Activated naive CD4-positive, alpha-beta T cell treated with anti-CD3 and anti-CD28 coated beads, Interleukin-2, amount 50 U/mL, for 72 hours (primary cell): ENCODE measurements at regions not wholly inside any gene's neighbourhood (a gene's known extent, or its start where the extent isn't known, plus 50 kb on each side); places are given as distances from the start of the nearest gene placed in this dataset.

ENCODE experiments used
- ATAC-seq, 2 donors: fragments of 150-1000 bp; cut with Tn5 transposase; 2 replicates each; pipeline ENCODE4 v1.10.0; 2021; ENCODE audit warnings: mild to moderate bottlenecking in 2 of 2, moderate library complexity in 2 of 2
- DNase-seq, 2 donors: peaks; one replicate each; pipeline ENCODE4 v3.0.0; 2021 to 2022; ENCODE audit warnings: low spot score in 2 of 2
- H3K27ac Mint-ChIP-seq, 2 donors: one replicate each; pipeline ENCODE4 v1.8.0; 2022; ENCODE audit warnings: mild to moderate bottlenecking in 2 of 2, mixed read lengths in 2 of 2
- H3K36me3 Mint-ChIP-seq, 2 donors: one replicate each; pipeline ENCODE4 v1.8.0; 2022; ENCODE audit warnings: mixed read lengths in 2 of 2
- H3K9me3 Mint-ChIP-seq, 2 donors: one replicate each; pipeline ENCODE4 v1.8.0; 2022; ENCODE audit warnings: mixed read lengths in 2 of 2

DNA sequence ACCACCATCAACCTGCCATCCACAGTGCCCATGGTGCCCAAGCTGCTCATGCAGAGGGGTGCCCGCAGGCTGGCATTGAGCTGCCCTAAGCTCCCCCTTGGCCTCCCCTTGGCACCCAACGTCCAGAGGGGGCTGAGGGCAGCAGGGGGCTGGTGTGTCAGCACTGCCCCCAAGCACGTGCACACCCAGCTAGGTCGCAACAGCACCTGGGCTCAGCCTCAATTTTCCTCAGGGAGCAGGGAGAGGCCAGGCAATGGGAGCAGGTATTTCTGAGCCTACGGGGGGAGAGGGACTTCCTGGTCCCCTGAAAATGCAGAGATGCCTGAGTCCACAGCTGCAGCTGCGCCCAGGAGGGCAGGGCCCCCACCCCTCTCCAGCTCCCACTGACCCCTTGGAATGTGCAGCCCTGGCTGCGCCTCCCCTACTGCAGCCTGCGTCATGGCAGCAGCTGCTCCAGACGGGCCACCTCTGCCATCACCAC, 204.2 kb downstream of the ANKRD60 start:
- no peak for DNase-seq
- ATAC-seq, result no peak
- no peak overlapping the region for H3K27ac Mint-ChIP-seq
- no peaks in the 10 kb centered on the region for H3K9me3 Mint-ChIP-seq
- no peaks in the 10 kb centered on the region for H3K36me3 Mint-ChIP-seq

DNA sequence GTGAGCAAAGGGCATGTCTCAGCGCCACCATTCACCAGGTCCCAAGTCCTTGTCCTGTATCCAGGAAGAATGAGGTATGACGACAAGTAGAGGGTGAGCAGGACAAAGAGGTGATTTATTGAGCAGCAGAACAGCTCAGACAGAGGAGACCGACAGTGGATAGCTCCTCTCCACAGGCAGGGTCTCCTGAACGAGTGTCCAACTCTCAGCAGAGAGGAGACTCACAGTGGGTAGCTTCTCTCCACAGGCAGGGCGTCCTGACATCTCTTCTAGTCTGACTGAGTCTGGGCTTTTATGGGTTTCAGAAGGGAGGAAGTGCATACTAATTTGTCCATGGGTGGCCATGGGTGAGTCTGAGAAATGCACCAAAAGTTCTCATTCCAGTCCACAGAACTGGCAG, 204.7 kb downstream of the ANKRD60 start:
- ATAC-seq, result no peak
- no peaks in the 10 kb centered on the region for H3K9me3 Mint-ChIP-seq
- no peak overlapping the region for H3K27ac Mint-ChIP-seq

DNA sequence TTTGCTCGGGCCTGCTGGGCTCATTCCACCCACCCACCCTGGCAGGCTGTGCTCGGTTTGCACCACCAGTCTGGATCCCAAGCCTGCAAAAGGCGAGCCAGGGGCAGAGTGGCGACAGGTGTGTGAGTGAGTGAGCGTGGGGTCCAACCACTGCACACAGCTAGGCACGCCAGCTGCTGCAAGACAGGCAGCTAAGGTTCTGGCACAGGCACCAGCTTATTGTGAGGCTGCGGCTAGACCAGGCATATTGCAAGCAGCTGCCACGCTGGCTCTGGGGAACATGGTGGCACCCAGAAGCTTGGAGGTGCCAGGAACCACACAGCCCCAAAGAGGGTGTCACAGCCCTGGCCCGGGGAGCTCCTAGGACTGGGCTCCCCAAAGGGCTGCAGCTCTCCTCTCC, 205.1 kb downstream of the ANKRD60 start:
- ATAC-seq (no peak), DNase-seq (no peak)

More for the DNA sequence above, 204.7 kb downstream of the ANKRD60 start:
- no peak for DNase-seq
- no peaks in the 10 kb centered on the region for H3K36me3 Mint-ChIP-seq

DNA sequence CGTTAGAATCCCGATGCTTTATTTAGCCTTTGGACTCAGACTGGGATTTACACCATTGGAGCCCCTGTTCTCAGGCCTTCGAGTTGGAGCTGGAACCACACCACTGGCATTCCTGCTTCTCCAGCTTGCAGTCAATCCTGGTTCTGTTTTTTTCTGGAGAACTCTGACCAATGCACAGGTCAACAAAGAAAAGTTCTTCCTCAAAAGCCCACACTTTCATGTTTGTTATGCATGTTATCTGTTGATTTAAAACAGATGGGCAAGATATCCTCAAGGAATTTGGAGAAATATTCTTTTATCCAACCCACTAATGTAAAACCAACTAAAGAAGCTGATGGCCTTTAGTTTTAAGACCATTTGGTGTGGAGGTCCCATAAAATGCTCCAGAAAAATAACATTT, 205.7 kb downstream of the ANKRD60 start:
- no peak overlapping the region for H3K27ac Mint-ChIP-seq

More for the DNA sequence above, 205.1 kb downstream of the ANKRD60 start:
- Mint-ChIP-seq H3K9me3 (no peaks in the 10 kb centered on the region), H3K36me3 (no peaks in the 10 kb centered on the region), H3K27ac (no peak overlapping the region)

DNA sequence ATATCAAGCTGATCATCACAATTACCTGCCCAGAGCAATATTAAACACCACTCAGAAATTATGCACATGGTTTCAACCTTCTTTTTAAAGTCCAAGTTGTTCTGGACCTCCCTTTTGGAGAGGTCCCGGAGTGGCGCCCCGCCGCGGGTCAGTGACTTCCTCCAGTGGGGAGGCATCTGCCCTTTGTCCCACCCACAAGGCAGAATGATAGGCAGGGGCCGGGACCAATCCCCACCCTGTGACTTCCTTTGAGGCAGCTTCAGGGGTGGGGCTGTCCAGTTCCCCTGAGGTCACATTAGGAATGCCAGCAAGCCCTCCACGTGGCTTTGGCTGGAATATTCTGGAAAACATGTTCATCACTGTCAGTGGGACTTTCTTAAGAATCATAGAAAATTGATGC, 207.0 kb downstream of the ANKRD60 start:
- H3K36me3 Mint-ChIP-seq, result no peaks in the 10 kb centered on the region
- H3K9me3 Mint-ChIP-seq, result no peaks in the 10 kb centered on the region
- H3K27ac Mint-ChIP-seq, result no peak overlapping the region
- no peak for DNase-seq
- ATAC-seq, result no peak

More for the DNA sequence above, 205.7 kb downstream of the ANKRD60 start:
- no peak for DNase-seq
- Mint-ChIP-seq H3K36me3 (no peaks in the 10 kb centered on the region), H3K9me3 (no peaks in the 10 kb centered on the region)
- no peak for ATAC-seq

DNA sequence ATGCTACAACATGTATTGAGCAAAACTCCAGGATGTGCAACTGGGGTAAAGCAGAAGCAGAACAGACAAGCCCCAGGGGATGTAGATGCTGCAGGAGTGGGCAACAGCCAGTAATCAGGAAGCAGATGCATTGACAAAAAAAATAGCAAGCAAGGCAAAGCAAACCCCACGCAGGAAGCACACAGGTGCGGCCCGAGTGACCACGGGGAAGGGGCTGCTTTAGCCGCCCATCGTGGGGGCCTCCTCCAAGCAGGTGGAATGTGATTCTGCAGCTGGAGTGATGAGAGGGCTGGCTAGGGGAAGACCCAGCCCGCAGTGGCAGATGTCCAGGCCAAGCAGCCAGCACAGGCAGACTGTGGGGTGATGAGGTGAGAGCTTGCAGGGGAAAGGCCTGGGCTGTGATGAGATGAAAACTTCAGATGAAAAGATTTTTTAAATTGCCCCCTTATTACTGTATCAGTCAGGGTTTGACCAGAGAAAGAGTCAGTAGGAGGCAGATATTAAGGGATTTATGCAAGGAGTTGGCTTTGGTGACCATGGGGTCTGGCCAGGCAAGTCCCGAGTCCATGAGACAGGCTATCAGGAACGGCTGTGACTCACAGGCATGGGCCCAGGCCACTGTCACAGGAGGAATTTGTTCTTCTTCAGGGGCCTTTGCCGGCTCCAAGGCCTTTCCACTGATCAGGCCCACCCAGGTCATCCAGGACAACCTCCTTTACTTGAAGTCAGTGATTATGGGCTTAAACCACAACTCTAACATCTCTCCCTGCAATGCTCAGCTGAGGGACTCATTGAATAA, 207.6 kb downstream of the ANKRD60 start:
- Mint-ChIP-seq H3K27ac (no peak overlapping the region), H3K36me3 (no peaks in the 10 kb centered on the region), H3K9me3 (no peaks in the 10 kb centered on the region)
- no peak for DNase-seq
- no peak for ATAC-seq

DNA sequence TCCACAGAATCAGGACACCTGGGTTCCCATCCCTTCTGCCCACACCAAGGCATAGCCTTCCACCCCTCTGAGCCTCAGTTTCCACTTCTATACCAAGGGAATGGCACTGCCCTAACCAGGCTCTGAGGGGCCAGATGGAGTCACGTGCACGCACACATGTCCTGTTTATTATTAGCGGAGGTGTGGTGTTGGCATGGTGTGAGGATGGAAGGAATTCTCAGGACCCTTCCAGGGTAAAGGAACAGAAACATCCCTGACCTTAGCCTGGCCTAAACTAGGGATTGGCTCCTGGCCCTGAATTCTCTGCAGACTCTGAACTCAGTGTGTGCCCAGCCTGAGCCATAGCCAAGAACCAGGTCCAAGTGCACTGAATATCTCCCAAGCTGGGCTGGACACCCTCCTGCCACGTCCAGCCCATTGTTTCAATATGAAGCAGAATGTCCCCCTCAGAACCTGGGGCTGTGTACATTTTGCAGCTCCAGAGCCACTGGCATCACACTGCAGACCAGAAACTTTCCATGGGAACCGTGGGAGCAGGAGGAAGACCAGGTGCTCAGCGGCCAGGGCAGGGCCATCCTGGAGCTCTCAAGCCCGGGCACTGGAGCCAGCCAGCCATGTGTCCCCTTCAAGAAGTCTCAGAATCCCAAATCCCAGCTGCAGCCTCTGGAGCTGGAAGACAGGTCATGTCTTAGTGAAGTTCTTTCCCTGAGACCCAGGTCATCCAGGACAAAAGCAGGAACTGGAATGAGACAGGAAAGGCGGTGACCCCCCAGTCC, 208.4 kb downstream of the ANKRD60 start:
- Mint-ChIP-seq H3K36me3 (no peaks in the 10 kb centered on the region), H3K27ac (no peak overlapping the region), H3K9me3 (no peaks in the 10 kb centered on the region)
- DNase-seq (no peak), ATAC-seq (no peak)

DNA sequence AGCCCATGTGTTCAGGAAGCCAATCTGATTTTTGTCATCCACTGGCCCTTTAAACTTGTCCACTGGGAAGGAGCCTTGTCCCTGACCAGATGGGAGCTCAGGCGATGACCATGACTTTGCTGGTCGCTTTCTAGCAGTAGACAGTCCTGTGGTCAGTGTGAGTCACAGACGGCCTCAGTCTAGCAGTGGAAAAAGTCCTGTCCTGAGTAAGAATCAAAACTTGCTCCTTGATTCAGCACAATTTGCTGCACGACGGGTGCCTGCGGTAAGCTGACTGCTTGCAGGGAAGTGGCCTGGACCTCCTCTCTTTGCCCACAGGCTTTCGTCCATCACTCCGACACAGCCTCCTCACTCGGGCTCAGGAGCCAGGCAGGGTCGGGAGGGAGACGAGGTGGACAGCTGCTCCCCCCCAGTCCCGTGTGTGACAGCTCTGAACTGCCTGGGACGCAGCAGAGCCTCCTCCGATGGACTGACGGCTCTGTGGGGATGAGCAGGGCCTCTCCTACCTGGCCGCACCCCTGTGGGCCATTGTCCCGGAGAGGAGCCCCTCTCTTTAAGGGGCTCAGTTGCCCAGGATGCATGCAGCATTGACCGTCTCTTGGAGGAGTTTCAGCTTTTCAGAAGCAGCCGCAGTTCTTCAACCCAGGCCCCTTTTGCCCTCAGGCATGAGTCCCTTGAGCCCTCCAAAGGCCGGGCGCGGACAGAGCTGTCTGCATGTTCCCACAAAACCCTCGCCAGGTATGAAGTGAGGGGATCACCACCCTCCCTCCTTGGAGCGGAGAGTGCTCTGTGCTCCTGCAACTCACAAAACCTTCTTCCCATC, 209.2 kb downstream of the ANKRD60 start:
- Mint-ChIP-seq H3K36me3 (no peaks in the 10 kb centered on the region), H3K27ac (no peak overlapping the region), H3K9me3 (no peaks in the 10 kb centered on the region)
- no peak for ATAC-seq
- no peak for DNase-seq

DNA sequence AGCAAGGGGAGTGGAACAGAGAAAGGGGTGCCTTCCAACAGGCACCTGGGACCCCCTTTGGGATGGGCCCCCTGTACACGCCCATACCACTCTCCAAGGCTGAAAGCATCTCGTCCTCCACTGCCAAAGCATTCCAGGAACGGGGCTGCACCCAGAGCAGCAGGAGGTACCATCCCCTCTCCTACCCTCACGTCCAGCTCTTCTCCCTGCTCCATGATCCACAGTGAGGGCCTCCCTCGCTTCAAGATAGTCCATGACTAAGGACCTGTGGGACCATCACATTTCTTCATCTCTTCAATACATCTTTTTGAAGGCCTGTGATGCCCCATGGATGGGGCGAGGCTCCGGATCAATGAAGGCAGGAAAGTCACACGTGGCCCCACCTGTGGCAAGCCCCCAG, 209.9 kb downstream of the ANKRD60 start:
- Mint-ChIP-seq H3K27ac (no peak overlapping the region), H3K36me3 (no peaks in the 10 kb centered on the region), H3K9me3 (no peaks in the 10 kb centered on the region)
- no peak for ATAC-seq
- DNase-seq, result no peak

DNA sequence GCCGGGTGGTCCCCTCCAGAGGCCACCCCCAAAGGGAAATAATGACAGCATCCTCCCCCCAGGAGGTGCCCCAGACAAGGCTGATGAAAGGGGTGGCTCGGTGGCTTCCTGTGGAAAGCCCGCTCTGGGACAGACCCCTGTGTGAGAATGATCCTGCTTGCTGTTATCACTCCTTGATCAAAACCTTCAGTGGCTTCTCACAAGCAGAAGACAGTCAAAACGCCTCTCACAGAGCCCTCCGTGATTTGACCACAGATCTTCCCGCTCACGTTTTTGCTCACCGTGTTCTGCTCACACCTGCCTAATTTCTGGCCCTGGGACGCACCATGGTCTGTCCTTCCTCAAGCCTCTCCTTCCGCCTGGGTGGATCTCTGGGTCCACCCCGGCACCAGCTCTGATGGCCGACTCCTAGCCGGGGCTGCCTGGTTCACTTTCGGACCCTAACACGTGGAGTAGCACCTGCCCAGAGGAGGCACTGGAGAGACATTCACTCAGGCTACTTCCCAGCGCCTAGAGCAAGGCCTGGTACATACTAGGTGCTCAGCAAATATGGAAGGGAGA, 210.4 kb downstream of the ANKRD60 start:
- Mint-ChIP-seq H3K36me3 (no peaks in the 10 kb centered on the region), H3K27ac (no peak overlapping the region), H3K9me3 (no peaks in the 10 kb centered on the region)
- DNase-seq (no peak), ATAC-seq (peak in 1 of 2 donors; percentile 42)

DNA sequence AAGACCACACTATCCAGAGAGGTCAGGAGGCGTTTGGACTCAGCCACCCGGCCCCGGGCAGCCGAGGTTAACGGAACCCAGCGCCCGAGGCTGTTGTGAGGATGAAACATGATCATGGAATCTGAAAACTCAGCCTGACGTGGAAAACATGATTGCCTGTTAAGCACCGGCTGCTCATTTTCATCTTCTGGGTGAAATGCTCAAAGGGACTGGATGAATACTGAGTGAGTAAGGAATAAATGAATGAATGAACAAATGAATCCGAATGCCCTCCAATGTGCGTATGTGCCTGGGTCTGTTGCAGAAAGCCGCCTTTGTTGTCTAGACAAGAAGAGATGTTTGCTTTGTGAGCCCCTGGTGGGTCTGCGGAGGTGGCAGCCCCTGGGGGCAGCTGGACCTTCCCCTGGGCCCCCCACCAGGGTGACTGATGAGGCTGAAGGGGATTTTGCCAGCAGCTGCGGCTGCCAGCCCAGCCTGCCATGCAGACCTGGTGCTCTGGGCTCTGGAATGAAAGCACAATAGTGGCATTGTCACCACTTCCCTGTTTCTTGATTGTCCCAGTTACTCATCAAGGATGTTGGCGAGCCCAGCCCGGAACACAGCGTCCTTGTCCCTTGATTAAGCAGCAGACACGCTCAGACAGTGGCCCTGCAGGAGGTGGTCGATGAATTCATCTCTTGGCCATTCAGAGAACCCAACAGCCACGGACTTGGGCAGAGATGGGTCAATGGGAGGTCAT, 211.1 kb downstream of the ANKRD60 start:
- no peak overlapping the region for H3K27ac Mint-ChIP-seq
- H3K36me3 Mint-ChIP-seq, result no peaks in the 10 kb centered on the region
- ATAC-seq (no peak), DNase-seq (no peak)
- H3K9me3 Mint-ChIP-seq, result no peaks in the 10 kb centered on the region

DNA sequence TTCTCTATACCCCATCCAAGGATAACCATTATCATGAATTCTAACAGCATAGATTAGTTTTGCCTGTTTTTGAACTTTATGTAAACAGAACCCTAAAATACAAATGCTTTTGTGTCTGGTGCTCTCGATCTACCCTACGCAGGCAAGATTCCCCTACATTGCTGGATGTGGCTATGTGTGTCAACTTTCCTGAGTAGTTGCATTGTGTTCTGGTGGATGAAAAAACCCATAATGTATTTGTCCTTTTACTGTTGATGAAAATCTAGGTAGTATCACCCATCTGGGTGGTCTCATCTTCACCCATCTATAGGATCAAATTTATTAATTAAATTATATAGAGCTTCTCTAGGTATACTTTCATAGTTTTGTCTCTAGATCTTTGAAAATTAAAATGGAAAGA, 211.7 kb downstream of the ANKRD60 start:
- DNase-seq (no peak), ATAC-seq (no peak)
- Mint-ChIP-seq H3K27ac (no peak overlapping the region), H3K9me3 (no peaks in the 10 kb centered on the region), H3K36me3 (no peaks in the 10 kb centered on the region)

DNA sequence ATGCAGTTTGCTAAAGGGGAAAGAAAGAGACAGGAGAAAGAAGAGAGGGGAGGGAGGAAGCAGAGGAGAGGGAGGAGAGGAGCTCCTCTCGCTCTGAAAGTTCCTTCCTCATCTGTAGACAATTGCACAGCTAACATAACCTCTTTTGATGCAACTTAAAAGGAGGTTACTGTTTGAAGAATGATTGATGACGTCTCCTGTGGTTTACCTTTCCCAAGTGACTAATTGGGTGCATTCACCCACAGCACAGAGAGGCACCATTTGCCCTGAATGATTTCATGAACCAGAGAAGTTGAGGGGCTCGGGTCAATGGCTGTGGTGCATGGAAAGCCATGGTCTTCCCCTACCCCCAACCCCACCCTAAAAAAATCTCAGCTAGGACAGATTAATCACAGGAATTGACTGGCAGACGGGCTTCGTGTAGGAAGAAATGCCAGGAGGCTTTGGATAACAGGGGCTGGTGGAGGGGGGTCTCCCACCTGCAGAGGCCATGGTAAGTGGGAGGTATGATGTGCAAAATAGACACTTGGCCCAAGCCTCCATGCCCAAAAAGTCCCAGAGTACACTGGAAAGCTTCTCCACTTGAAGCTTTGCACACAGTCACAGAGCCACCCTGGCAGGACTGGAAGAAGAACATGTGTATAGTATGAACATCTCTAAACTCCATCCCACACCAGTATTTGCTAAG, 213.7 kb downstream of the ANKRD60 start:
- no peaks in the 10 kb centered on the region for H3K9me3 Mint-ChIP-seq

DNA sequence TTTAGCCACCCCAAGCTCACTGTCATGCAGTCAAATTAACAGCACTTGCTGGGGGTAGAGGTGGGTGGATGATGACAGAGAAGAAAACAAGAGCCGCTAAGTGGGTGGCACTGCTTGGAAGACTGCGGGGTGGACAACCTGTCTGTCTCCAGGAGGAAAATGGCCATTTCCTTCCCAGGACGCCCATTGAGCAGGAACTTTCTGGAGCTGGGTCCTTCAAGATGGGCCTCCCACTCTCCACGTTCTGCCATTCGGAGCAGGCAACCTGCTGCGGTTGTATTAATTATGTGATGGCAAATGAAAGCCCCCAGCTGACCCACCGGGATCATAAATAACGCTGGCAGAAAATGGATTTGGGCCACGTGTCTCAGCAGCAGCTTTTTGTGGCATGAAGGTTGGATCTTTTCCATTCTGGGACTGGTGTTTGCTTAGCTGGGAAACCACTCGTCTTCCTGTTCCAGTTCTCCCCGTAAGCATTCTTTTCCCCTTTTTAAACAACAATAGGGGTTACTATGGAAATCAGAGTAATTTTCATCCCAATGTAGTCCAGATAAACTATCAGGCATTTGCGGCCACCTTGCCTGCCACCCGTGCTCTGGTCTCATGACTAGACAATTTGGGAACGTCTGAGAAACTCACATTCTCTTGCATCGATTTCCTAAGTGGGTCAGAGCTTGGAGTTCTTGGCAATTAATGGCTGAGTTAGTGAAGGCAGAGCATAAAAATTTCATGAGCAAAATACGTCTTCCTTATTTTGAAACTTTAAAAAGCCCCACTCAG, 215.5 kb downstream of the ANKRD60 start:
- no peak for DNase-seq
- no peak for ATAC-seq
- no peaks in the 10 kb centered on the region for H3K9me3 Mint-ChIP-seq
- peak overlapping the region in 1 of 2 donors; percentile 50 for H3K27ac Mint-ChIP-seq
- no peaks in the 10 kb centered on the region for H3K36me3 Mint-ChIP-seq

More for the DNA sequence above, 213.7 kb downstream of the ANKRD60 start:
- Mint-ChIP-seq H3K27ac (peak overlapping the region in 1 of 2 donors; percentile 18), H3K36me3 (no peaks in the 10 kb centered on the region)
- peak; percentile 83 to 99 for ATAC-seq
- DNase-seq, result peak in 1 of 2 donors; percentile 19
